GM12865 (cell line): ENCODE measurements at regions not wholly inside any gene's neighbourhood (a gene's known extent, or its start where the extent isn't known, plus 50 kb on each side); places are given as distances from the start of the nearest gene placed in this dataset.

Experiments used
- DNase-seq: peaks from one replicate; pipeline ENCODE4 v3.0.0; 2010; ENCODE audit warnings: low read depth
- H3K4me3 ChIP-seq: 2 replicates; pipeline ENCODE4 v1.5.1; 2011; ENCODE audit warnings: mild to moderate bottlenecking, low read depth, low read length, control low read depth
- TF ChIP-seq, protein P1 (sequence below): IDR thresholded peaks from 2 replicates; pipeline ENCODE4 v1.5.1; 2011; ENCODE audit warnings: low read length, control low read depth, low read depth, inconsistent platforms; ENCODE audit not compliant: insufficient read depth; ENCODE audit errors: missing control alignments

DNA sequence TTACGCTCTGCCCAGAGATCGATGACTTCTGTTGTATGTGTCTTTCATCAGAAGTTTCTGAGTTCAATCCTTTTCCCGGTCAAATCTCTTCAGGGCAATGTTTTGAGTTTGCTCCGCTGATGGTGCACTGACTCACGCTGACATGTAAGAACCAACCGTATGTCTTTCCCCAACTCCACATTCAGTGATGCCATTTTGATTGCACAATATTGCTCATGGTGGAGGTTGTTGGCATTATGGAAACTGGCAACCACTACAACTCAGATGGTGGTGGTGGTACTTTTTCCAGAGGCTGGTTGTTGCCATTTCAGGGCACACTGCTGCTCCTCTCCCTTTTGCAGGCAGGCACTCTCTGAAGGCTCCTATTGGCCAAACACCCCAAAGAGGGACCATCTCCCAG, 751.5 kb downstream of the DCDC2C start:
- TF ChIP-seq, protein P1, sequence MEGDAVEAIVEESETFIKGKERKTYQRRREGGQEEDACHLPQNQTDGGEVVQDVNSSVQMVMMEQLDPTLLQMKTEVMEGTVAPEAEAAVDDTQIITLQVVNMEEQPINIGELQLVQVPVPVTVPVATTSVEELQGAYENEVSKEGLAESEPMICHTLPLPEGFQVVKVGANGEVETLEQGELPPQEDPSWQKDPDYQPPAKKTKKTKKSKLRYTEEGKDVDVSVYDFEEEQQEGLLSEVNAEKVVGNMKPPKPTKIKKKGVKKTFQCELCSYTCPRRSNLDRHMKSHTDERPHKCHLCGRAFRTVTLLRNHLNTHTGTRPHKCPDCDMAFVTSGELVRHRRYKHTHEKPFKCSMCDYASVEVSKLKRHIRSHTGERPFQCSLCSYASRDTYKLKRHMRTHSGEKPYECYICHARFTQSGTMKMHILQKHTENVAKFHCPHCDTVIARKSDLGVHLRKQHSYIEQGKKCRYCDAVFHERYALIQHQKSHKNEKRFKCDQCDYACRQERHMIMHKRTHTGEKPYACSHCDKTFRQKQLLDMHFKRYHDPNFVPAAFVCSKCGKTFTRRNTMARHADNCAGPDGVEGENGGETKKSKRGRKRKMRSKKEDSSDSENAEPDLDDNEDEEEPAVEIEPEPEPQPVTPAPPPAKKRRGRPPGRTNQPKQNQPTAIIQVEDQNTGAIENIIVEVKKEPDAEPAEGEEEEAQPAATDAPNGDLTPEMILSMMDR = no peak
- H3K4me3 ChIP-seq = no peak overlapping the region
- DNase-seq = no peak

DNA sequence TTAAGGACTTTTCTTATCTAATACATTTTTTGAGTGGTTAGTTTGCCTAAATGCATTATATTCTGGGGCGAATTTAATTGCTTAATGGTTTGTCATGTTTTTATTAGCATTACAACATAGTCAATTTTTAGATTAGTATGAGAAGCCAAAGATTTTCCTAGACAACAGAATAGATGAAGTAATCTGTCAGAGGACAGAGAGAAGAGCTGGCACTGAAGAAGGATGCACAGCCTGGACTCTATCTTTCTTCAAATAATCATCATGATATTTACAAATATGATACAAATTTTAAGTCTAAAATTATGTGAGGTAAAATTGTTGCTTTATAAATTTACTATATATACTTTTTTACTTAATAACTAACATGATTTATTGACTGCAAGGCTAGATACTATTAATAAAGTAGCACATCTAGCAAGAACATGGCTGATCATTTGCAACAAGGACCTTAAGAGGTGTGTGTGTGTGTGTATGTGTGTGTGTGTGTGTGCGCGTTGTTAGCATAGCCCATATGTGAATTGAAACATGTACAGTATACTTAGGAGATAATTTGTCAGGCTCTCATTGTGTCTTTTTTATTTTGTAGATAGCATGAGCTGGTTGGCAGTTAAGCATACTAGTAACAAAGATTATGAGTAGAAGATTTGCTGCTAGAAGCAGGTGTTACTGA, 752.2 kb downstream of the DCDC2C start:
- no peak overlapping the region for H3K4me3 ChIP-seq
- DNase-seq = no peak
- TF ChIP-seq, protein P1 = no peak

DNA sequence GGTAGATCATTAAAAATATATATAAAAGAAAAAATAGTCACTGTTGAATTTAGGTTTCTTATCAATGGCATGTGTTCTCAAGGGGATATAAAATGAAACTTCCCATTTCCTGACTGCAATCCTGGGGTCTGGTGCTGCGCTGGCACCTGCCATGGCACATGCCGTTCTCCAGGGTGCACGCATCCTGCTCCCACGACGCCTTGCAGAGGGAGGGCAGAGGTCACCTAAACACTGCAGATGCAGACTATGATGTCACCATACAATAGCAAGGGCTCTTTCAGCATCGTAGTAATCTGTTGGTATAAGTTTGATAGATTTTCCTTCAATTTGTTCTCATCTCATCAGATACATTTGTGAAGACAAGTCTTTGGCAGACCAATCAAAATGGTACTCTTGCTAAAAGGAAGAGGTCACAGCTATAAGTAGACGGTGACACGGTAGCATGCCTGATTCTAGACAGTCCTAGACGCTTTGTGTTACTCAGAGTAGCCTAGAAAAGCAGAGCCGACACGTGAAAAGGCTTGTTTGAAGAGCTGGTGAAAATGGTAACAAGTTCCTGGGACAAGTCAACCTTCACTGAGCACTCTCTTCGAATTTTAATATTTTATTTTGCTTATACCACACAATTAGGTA, 761.4 kb downstream of the DCDC2C start:
- no peak overlapping the region for H3K4me3 ChIP-seq
- no peak for DNase-seq
- TF ChIP-seq, protein P1 = no peak

DNA sequence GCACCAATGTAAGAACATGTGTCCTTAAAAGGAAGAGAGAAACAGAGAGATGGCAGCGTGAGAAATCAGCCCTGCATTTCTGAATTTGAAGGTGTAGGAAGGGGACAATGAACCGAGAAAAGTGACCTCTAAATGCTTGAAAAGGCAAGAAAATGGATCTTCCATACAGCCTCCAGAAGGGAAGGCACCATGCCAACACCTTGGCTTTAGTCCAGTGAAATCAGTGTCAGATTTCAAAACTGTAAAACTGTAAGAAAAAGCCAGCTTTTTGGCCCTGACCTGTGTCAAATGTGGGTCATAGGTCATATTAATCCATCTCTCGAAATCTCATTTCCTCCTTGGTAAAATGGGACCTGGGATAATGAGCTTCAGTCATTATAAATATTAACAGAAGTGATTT, 762.3 kb downstream of the DCDC2C start:
- TF ChIP-seq, protein P1 = no peak
- no peak for DNase-seq
- H3K4me3 ChIP-seq = no peak overlapping the region

DNA sequence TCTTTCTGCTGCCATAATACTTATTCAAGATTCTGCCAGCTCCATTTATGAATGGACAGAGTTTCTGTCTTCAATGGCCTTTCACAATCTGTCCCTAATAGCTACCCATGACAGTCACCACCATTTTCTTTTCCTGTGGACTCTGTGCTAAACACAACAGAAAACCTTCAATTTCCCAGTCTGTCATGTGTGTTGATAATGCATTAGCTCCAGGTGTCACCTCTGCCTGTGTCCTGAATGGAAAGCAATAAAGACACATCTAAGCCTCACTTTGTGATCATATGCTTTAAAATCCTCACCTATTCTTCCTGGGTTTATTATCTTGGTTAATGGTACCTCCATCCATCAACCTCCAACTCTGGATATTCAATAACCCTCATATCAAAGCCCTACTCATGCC, 772.2 kb downstream of the DCDC2C start:
- no peak overlapping the region for H3K4me3 ChIP-seq
- DNase-seq = no peak
- TF ChIP-seq, protein P1 = no peak

DNA sequence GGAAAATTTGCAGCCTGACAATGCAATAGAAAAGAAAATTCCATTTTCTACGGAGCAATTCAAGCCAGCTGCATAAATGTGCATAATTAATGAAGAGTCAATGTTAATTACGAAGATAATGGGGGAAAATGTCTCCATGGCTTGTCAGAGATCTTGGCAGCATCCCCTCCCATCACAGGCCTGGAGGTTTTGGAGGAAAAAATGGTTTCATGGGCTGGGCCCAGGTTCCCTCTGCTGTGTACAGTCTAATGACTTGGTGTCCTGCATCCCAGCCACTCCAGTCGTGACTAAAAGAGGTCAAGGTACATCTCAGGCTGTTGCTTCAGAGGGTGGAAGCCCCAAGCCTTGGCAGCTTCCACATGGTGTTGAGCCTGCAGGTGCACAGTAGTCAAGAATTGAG, 779.7 kb downstream of the DCDC2C start:
- no peak overlapping the region for H3K4me3 ChIP-seq
- TF ChIP-seq, protein P1 = no peak
- no peak for DNase-seq

DNA sequence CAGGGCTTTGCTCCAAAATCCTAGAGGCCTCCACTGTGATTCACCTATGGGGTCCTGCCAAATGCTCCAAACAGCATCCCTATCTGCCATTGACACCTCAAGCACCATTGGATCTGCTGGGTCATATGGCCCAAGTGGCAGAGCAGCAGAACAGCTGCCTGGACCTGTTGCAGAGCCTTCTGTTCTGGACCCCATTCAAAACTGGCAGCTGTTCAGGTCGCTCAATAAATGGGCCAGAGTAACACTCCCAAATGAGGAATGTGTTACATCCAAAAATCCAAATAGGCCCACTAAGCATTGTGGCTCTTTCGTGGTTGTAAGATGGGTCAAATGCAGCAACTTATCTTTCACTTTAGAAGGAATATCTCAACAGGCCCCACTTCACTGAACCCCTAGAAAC, 783.6 kb downstream of the DCDC2C start:
- TF ChIP-seq, protein P1 = no peak
- H3K4me3 ChIP-seq = no peak overlapping the region
- no peak for DNase-seq
